K562 (cell line): ENCODE measurements at regions not wholly inside any gene's neighbourhood (a gene's known extent, or its start where the extent isn't known, plus 50 kb on each side); places are given as distances from the start of the nearest gene placed in this dataset.

Experiments used
- HNRNPK ChIP-seq: fragments of 200-400 bp; formaldehyde crosslinking; IDR thresholded peaks from one replicate; pipeline ENCODE4 v1.6.1; 2018; ENCODE audit warnings: mild to moderate bottlenecking, low read depth, low read length; ENCODE audit not compliant: poor library complexity, severe bottlenecking
- POLR2A ChIP-seq: fragments of 450-650 bp; conservative IDR thresholded peaks from 2 replicates; pipeline ENCODE4 v1.6.1; 2016

DNA sequence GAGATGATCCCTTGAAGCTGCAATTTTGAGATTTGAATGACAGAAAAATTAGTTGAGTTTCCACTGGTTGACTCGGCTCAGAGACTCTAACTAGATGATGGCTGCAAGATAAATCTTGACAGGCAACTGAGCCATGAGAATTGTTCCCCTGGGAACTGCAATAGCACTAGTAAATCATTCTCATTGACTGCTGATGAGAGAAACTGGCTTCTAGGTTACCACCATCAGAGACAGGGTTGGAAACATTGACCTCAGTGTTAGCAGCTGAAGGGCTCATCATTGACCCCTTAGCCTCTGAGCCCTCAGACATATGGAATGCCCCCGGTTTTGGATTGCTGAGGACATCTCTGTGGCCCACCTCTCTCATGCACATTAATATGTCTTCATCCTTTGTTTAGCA is 125.4 kb upstream of the COX10 start:
- TF ChIP-seq HNRNPK (no peak), POLR2A (no peak)
